ENCODE measurements at regions not wholly inside any gene's neighbourhood (a gene's known extent, or its start where the extent isn't known, plus 50 kb on each side); places are given as distances from the start of the nearest gene placed in this dataset.

- TF ChIP-seq, protein P1, sequence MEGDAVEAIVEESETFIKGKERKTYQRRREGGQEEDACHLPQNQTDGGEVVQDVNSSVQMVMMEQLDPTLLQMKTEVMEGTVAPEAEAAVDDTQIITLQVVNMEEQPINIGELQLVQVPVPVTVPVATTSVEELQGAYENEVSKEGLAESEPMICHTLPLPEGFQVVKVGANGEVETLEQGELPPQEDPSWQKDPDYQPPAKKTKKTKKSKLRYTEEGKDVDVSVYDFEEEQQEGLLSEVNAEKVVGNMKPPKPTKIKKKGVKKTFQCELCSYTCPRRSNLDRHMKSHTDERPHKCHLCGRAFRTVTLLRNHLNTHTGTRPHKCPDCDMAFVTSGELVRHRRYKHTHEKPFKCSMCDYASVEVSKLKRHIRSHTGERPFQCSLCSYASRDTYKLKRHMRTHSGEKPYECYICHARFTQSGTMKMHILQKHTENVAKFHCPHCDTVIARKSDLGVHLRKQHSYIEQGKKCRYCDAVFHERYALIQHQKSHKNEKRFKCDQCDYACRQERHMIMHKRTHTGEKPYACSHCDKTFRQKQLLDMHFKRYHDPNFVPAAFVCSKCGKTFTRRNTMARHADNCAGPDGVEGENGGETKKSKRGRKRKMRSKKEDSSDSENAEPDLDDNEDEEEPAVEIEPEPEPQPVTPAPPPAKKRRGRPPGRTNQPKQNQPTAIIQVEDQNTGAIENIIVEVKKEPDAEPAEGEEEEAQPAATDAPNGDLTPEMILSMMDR (IDR thresholded peaks at IDR 0.05) = no peak
- TF ChIP-seq POLR2A (IDR thresholded peaks at IDR 0.05) = no peak
These were observed 446.7 kb upstream of the SPRY2 start for GRCh38 chr13:80787604-80788003.
